Stromal cell of bone marrow (primary cell): ENCODE measurements at regions not wholly inside any gene's neighbourhood (a gene's known extent, or its start where the extent isn't known, plus 50 kb on each side); places are given as distances from the start of the nearest gene placed in this dataset.

Experiments
- DNase-seq: peaks from one replicate; pipeline ENCODE4 v3.0.0-alpha.2; 2012; ENCODE audit warnings: low read depth

- no peak for DNase-seq
Observed at GRCh38 chr6:109295109-109295773, 87.0 kb downstream of the CD164 start.

DNA sequence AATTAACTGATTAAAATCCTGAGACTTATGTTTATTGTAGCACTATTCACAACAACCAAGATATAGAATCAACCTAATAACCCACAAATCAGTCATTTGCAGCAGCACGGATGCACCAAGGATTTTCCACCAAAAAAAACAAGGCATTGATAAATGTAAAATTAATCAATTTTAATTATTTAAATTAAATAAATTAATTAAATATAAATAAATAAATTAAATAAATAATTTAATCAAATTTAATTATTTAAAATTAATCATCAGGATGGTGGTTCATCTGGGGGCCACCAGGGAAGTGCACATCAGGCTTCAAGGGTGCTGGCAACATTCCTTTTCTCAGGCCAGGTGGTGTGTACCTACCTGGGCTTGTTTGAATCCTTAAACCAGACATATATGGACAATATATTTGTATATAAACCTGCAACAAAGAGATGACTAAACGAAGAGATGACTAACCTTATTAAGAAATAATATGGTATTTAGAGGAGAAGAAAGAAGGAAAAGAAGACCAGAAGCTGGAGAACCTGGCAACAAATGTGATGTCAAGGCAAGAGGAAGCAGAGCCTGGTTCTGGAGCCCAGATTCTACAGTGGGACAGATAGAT lies 89.2 kb downstream of the CD164 start:
- no peak for DNase-seq

GRCh38 chr6:109292420-109292819 lies 89.8 kb downstream of the CD164 start:
- no peak for DNase-seq

GRCh38 chr6:109291902-109292301 lies 90.4 kb downstream of the CD164 start:
- DNase-seq, result no peak

- DNase-seq, result no peak
Observed at GRCh38 chr6:109290143-109290931, 91.9 kb downstream of the CD164 start.

DNA sequence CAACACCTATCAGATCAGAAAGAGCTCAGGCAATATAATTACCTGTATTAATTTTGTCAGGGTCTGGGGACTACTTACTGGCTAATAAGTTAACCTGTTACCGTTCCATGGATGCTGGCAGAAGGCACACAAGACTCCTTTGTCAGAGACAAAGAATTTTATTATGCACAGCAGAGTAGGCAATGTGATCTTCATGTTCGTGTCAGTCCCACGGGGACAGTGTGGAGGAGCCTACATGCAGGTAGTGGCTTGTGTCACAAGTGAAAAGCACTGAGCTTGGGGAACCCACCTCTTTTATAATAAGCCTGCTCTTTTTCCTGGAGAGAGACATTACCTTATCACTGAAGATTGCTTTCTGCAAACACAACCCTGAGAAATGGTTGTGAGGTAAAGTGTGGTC lies 96.9 kb downstream of the CD164 start:
- DNase-seq, result no peak

GRCh38 chr6:109284675-109285074 lies 97.6 kb downstream of the CD164 start:
- DNase-seq, result no peak

- no peak for DNase-seq
Observed at GRCh38 chr6:109282756-109283155, 99.5 kb downstream of the CD164 start.

- no peak for DNase-seq
Observed at GRCh38 chr6:109279628-109280027, 102.6 kb downstream of the CD164 start.

- DNase-seq, result no peak
Observed at GRCh38 chr6:109271622-109272021, 110.6 kb downstream of the CD164 start.

- no peak for DNase-seq
Observed at GRCh38 chr6:109269953-109270517, 112.2 kb downstream of the CD164 start.

DNA sequence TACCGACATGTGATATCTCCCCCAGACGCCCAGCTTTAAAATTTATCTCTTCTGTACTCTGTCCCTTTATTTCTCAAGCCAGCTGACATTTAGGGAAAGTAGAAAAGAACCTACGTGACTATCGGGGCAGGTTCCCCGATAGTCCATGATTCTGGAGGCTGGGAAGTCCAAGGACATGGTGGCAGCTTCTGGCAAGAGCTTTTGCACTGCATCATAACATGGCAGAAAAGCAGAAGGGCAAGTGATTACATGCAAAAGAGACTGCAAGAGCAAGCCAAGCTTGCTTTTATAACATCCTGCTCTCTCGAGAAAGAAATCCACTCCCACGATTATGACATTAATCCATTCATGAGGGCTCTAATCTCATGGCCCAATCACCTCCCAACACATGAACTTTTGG lies 113.2 kb downstream of the CD164 start:
- DNase-seq, result no peak

DNA sequence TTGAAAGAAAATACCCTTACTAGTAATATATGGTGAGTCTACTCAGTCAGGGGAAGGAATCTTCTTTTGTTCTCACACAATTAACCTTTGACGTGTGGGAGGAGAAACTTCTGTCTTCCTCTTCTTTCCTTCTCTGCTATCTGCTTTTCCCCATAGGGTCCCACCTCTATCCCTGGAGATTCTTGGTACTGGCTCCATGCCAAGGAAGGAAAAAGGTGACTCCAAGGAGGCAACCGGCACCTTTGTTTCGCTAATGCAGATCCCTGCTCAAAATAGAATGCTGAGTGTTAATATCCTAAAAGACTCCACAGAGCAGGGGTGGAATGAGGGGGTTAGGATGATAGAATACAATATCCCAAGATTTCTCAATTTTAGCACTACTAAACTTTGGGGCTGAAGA lies 116.7 kb downstream of the CD164 start:
- DNase-seq, result no peak

DNA sequence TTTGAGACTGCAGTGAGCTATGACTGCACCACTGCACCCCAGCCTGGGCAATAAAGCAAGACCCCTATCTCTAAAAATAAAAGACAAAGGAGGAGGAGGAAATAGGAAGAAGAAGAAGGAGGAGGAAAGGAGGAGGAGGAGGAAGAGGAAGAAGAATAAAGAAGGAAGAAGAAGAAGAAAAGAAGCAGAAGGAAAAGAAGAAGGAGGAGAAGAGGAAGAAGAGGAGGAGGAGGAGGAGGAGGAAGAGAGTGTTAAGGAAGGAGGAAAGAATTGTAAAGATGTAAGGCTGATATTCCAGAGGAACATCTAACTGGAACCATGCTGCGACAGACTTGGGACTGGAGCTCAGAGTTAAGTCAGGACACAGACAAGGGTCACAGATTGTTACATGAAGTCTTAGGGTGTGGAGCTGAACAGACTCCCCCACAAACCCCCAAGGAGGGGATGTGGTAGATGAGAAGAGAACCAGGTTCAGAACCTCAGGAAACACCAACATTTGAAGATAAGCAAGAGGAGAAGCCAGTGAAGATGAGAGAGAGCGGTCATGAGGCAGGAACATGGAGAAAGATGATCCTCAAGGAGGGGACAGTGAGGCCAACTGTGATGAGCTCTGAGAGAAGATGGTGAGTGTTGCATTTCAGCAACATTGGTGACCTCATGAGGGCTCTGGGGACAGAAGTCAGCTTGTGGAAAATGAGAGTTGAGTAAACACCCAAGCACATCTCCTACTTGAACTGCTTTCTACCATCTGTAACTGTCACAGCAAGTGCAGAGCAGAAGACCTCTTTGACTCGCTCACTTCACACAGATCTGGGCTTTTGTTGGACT lies 118.2 kb downstream of the CD164 start:
- DNase-seq, result no peak

GRCh38 chr6:109262261-109262660 lies 120.0 kb downstream of the CD164 start:
- no peak for DNase-seq

DNA sequence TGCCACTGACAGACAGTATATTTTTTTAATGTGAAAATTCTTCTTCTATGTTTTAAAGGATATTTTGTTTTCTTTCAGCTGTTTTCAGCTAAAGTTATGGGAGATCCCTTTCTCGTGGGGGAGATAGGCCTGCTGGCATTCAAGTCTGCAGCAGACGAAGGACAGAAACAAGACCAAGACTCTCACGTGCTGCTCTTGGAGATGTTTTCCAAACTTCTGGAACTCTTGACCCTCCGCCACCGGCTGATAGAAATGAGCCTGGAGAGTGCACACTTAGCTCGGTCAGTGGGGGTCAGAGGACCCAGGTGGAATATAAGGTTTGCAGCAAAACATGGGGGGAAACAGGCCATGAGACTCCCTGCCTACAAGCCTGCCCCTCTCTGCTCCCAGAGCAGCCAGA lies 120.5 kb downstream of the CD164 start:
- DNase-seq, result no peak

DNA sequence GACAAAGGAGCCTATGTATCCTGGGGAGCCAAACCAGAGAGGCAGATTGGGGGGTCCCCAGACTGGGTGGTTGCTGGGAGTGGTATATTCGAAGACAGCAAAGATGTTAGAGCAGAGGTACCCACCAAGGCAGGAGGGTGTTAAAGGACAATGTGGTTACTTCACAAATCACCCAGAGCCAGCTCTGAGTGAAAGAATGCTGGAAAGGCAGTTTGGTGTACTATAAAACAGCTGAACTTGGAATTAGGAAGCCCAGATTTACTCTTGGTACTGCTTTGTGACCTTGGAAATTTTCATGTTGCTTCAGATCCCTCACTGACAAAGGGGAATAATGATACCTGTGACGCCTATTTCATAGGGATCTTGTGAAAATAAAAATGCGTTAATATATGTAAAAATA lies 121.6 kb downstream of the CD164 start:
- DNase-seq, result no peak

DNA sequence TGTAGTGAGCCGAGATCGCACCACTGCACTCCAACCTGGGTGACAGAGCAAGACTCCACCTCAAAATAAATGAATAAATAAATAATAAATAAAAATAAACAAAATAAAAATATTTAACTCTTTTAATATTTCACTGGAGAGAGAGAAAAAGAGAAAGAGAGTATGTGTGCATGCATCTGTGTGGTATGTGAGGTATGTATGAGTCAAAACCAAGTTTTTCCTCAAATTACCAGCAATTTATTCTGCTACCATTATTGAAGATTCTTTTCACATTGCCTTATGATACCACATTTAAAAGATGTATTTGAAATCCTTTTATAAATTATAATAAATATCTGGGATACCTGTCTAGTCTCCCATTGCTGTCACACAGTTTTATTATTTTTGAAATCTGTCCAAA lies 122.1 kb downstream of the CD164 start:
- no peak for DNase-seq

- DNase-seq, result no peak
Observed at GRCh38 chr6:109258129-109258528, 124.1 kb downstream of the CD164 start.

- no peak for DNase-seq
Observed at GRCh38 chr6:109257494-109257893, 124.8 kb downstream of the CD164 start.

- no peak for DNase-seq
Observed at GRCh38 chr6:109255946-109256640, 126.2 kb downstream of the CD164 start.

- no peak for DNase-seq
Observed at GRCh38 chr6:109255087-109255486, 127.2 kb downstream of the CD164 start.
